ENCODE measurements at regions not wholly inside any gene's neighbourhood (a gene's known extent, or its start where the extent isn't known, plus 50 kb on each side); places are given as distances from the start of the nearest gene placed in this dataset.

GRCh38 chr10:21317902-21318301 lies 207.6 kb downstream of the SKIDA1 start:
- Histone ChIP-seq H3K56ac (replicated peaks; ENCODE audit: insufficient read length, low read depth, low read length) (no peak overlapping the region), H3K27ac (ENCODE audit: low read depth, low read length) (no peak overlapping the region), H4K8ac (ENCODE audit: extremely low read depth, insufficient read depth, low read length) (no peak overlapping the region), H3K23me2 (ENCODE audit: low read depth, low read length) (no peaks in the 10 kb centered on the region), H3K79me1 (ENCODE audit: low read depth, low read length) (no peaks in the 10 kb centered on the region), H2AFZ (ENCODE audit: low read length) (peak overlapping the region; percentile 91; the same call in 1 of the 2 replicates), H2BK120ac (replicated peaks; ENCODE audit: low read depth, low read length) (peak overlapping the region; percentile 62), H4K91ac (replicated peaks; ENCODE audit: insufficient read length, low read length) (peak overlapping the region; percentile 89), H3K23ac (ENCODE audit: insufficient read length) (no peak overlapping the region), H3K36me3 (ENCODE audit: control insufficient read depth in 2 of 4, insufficient read depth in 4 of 4, low read length in 3 of 4) (no peaks in the 10 kb centered on the region), H2BK15ac (ENCODE audit: low read length) (0 out of 2 replicates have a peak overlapping the region, but pooled peaks have one; percentile 1), H3K79me2 (ENCODE audit: control insufficient read depth in 1 of 2, insufficient read depth in 2 of 2, low read length in 2 of 2) (no peaks in the 10 kb centered on the region), H3K9me3 (ENCODE audit: insufficient read depth in 2 of 2, low read depth in 1 of 2, low read length in 1 of 2) (no peaks in the 10 kb centered on the region), H3K4me2 (ENCODE audit: insufficient read depth in 1 of 2, low read depth in 2 of 2, low read length in 2 of 2) (no peak overlapping the region), H3K14ac (ENCODE audit: insufficient read length) (no peak overlapping the region), H2BK12ac (ENCODE audit: low read depth, low read length) (no peak overlapping the region), H2AK5ac (ENCODE audit: low read depth, low read length) (no peak overlapping the region), H4K20me1 (replicated peaks in 1 of 2; ENCODE audit: control insufficient read depth in 1 of 2, insufficient read depth in 2 of 2, low read length in 2 of 2) (no peaks in the 10 kb centered on the region), H3K18ac (ENCODE audit: extremely low read depth, low read length) (no peak overlapping the region), H2BK20ac (ENCODE audit: low read length) (peak overlapping the region; percentile 66; the same call in 1 of the 2 replicates), H3K4me3 (ENCODE audit: extremely low read depth in 1 of 4, insufficient read depth in 2 of 4, low read depth in 3 of 4, low read length in 4 of 4) (no peak overlapping the region), H3K4ac (replicated peaks; ENCODE audit: insufficient read length, low read depth, low read length) (no peak overlapping the region), H3K9ac (replicated peaks in 1 of 4; ENCODE audit: extremely low read depth in 1 of 4, low read depth in 3 of 4, low read length in 3 of 4) (no peak overlapping the region), H3K27me3 (replicated peaks in 1 of 4; ENCODE audit: control insufficient read depth in 3 of 4, extremely low read depth in 1 of 4, insufficient read depth in 3 of 4, low read length in 3 of 4) (no peaks in the 10 kb centered on the region), H4K5ac (ENCODE audit: insufficient read length, low read depth, low read length) (no peak overlapping the region), H3K4me1 (replicated peaks in 1 of 4; ENCODE audit: control insufficient read depth in 3 of 4, insufficient read depth in 4 of 4, low read length in 3 of 4) (peaks cover 11 to 24% (median 17%) of the 10 kb centered on the region in 4 experiments; a peak in 6 of 7 replicates), H2BK5ac (ENCODE audit: low read depth, low read length) (no peak overlapping the region)
- FAIRE-seq (no peak), DNase-seq (ENCODE audit: low read depth in 1 of 2, low spot score in 2 of 2) (no peak)
- ChIA-PET CTCF (ENCODE audit: partially characterized antibody) (interaction anchor here (0.6 to 1.4 kb wide), 7 partner anchors 13 to 365 kb away, joined by 3 to 5 read pairs (median 3); no protein-coding TSS in a partner anchor), POLR2A (ENCODE audit: partially characterized antibody) (interaction anchor here (0.7 kb wide), 1 partner anchor 34 kb away, joined by 3 read pairs; no protein-coding TSS in a partner anchor)
- 91% methylated on average over 3 of the region's 3 CpGs; no CpG with 5 or more reads in 1 of the 2 experiments for WGBS, 2 experiments (ENCODE audit: extremely low coverage in 1 of 2, insufficient coverage in 1 of 2, insufficient read length in 1 of 2, insufficient replicate concordance in 2 of 2, low coverage in 1 of 2, low lambda C conversion rate in 2 of 2, missing lambda C conversion rate in 1 of 2)
- TF ChIP-seq CHD1 (IDR thresholded peaks at IDR 0.05; ENCODE audit: low read depth, low read length) (no peak), EGR1 (IDR thresholded peaks at IDR 0.05; ENCODE audit: borderline replicate concordance, low read depth, low read length) (no peak), HDAC2 (IDR thresholded peaks at IDR 0.05; ENCODE audit: borderline replicate concordance in 1 of 2, low read depth in 2 of 2, low read length in 2 of 2) (no peak), TCF12 (IDR thresholded peaks at IDR 0.05; ENCODE audit: low read depth, low read length) (no peak), SIRT6 (IDR thresholded peaks at IDR 0.05; ENCODE audit: low read length) (no peak), CREB1 (IDR thresholded peaks at IDR 0.05) (no peak), KDM4A (IDR thresholded peaks at IDR 0.05; ENCODE audit: low read depth, low read length, severe bottlenecking) (no peak)
